ENCODE measurements at regions not wholly inside any gene's neighbourhood (a gene's known extent, or its start where the extent isn't known, plus 50 kb on each side); places are given as distances from the start of the nearest gene placed in this dataset.
"Not testable (repeated sequence)": the region's sequence is repeated elsewhere in the genome, so short reads cannot be mapped to it uniquely, and the experiment has no call there.

GRCh38 chr2:200174433-200175216, 131.9 kb upstream of the SPATS2L start:
- DNase-seq = no peak

DNA sequence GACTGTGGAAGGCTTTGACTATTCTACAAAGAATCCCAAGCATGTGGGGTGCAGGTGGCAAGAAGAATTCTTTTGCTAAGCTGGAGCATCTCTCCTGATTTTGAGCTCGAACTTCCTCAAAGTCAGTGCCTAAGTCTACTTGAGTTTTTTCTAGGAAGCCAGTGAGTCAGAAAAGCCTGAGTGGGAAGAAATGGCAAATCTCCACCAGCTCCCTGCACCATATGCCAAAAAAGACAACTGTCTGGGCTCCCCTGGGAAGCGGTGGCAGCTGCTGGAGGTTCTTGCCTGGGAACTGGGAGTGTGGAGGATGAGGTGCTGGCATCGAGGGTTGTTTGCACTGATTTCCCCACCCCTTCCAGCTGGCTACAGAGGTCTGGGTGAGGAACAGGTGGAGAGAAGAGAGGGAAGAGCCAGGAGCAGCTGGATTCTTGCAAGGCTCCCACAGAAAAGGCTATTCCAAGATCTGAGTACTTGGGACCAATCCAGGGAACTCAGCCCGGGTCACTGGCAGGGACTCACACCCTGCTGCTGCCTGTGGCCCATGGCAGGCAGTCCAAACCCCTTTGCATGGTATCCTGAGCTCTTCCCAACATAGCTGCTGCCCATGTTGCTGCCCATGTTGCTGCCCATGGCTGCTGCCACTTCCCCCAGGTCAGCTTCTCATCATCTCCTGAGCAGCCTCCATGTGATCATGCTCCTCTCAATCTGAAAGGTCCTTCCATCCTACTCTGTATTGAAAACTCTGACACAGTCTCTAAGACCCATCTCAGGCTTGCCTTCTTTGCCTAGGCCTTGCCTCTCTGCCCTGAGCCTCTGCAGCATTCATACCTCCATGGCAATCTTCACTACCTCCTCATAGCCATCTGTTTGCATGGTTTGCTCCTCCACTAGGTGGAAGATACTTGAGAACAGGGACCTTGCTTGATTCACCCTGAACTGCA, 128.3 kb upstream of the SPATS2L start:
- no peak for DNase-seq

DNA sequence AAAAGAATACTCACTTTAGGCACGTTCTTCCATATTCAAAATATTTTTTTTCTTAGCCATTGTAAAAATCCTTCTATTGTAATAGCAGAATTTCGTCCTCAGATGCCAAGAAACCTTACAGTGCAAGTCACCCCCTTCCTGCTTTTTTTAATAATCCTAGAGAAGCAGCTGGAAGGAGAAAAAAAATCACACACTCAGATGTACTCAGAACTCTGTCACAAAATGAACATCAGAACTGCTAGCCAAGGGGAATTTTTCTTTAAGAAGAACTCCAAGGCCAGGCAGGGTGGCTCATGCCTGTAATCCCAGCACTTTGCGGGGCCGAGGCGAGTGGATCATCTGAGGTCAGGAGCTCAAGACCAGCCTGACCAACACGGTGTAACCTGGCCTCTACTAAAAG, 127.3 kb upstream of the SPATS2L start:
- no peak for DNase-seq

DNA sequence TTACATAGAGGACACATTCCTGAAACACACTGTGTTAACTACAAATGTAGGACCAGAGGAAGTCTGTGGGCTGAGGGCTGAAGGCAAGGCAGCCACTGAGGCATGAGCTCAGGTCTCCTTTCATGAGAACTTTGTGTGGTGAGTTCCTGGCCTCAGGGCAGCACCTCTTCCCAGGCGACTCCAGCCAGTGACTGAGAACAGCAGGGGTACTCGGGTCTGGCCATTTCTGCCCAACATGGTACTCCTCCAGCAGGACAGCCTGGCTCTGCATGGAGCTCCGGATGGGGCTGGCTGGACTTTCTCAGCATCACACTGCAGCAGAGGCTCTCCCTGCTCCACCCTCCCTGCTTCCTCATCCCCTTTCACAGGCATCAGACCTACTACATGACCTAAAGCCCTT, 125.5 kb upstream of the SPATS2L start:
- no peak for DNase-seq

GRCh38 chr2:200181755-200182154, 124.7 kb upstream of the SPATS2L start:
- DNase-seq = no peak

DNA sequence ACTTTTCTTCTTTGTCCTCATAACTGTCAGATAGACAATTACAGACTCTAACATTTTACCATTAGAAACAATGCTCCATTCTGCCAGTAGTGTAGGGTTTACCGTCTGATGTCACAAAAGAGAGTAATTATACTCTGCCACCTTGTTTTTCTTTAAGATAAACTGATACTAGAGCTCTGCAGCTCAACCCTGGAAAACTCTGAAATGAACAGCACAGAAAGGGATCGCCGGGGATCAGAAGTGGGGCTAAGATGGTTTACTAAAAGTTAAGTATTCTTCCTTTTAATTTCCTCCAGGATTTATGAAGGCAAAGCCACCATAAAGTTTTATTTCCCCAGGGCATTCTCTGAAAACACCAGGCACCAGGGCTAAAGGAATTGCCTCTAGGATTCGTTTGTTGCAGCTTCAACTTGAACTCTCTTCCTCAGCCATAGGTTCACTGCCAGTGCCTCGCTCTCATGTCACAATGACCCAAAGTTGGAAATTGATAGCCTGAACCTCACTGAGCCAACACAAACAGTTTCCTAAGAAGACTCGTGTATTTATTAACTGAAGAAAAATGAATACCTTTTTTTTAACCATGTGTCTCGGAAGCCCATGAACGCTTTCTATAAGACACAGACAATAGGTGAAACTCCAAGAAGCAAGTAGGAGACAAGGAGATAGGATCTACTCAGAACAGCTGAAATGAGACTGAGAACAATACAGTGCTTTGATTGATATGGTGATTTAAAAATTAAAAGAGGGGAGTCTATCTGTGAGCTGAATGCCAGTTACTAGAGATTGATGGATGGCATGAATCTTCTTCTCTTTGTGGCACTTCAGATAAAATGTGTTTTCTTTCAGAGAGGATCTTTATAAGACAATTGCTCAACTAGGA, 121.5 kb upstream of the SPATS2L start:
- no peak for DNase-seq

DNA sequence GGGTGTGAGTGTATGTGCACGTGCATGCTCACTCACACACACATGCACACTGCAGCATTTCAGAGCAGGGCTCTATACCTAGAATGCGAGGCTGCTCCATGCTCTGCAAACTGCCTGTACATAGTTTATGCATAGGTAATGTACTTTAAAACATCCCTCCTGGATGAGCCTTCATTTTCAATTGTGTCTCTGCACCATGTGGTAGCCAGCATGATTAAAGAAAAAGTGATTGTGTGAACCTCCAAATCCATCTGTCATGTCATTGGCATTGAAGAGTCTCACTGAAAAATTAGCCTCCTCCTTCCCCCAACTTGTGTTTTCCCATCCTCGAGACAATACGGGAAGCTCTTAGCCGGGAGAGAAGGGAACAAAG, 120.9 kb upstream of the SPATS2L start:
- no peak for DNase-seq

DNA sequence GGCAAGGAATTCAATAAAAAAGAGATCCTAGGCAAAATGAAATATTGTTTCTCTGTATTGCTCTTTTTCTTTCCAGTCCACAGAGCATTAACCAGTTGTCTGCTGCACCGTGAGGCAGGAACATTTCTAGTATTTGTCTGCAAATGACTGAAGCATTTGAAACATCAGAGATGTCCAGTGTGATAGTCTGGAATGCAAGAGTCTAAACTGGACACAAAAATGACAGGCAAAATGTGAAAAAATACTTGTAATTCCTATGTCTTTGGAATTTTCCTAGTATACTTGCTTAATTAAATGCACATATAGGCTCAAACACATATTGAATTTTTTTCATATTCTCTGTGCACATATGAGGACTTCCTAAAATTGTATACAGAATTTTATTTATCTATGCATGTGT, 120.5 kb upstream of the SPATS2L start:
- no peak for DNase-seq

DNA sequence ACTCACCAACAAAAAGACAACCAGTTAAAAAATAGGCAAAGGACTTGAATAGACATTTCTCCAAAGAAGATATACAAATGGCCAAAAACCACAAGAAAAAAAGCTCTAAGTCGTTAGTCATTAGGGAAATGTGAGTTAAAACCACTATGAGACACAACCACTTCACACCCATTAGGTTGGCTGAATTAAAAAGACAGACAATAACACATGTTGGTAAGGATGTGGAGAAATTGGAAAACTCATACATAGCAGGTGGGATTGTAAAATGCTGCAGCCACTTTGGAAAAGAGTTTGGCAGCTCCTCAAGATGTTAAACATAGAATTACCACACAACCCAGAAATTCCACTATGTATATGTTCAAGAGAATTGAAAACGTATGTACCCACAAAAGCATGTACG, 117.6 kb upstream of the SPATS2L start:
- no peak for DNase-seq

DNA sequence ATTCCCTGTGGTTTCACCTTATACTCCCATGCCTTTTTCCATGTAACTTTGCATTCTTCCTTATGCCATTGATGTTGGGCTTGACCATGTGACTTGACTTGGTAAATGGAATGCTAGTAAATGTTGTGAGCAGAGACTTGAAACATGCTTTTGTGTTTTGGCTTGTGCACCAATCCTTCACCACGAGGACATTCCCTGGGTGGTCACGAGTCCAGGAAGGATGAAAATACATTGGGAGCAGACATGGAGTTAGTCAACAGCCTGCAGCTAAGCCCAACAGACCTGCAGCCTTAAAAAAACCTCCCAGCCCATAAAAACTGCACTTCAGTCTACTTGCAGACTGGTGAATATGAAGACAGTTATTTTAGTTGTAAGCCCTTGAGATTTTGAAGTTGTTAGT, 116.5 kb upstream of the SPATS2L start:
- DNase-seq = no peak

DNA sequence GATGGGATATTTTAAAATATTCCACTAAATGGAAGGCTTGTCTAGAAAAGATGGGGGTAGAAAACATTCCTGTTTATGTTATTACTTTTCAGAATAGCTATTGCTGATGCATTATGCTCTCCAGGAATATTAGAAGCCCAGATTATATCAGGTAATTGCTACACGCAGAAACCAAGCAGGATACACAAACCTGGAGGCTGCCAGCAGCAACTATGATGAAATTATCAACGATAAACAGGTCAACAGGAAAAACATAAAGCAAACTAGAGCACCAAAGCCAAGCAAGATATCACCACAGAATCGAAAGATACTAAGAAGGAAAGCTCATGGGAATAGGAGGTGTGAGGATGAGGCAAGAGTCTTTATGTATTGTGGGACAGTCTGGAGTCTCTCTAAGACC, 113.2 kb upstream of the SPATS2L start:
- DNase-seq = no peak

- DNase-seq = no peak
These were observed 112.7 kb upstream of the SPATS2L start for GRCh38 chr2:200193791-200194190.

DNA sequence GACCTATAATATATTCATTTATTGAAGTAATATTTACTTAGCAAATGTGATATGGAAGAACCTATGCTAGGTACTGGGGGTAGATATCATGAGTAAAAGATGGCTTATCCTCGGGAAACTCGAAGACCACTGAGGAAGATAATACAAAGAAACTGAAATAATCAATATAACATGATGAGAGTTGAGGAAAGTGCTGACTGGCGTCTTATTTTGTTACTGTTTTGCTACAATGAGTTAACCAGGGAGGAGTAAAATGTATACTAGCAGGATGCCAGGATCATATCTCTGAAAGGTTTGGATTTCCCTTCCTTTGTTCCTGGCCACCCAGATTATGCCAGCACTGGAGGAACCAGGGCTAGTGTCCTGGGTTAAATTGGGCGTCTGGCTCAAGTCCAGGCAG, 111.7 kb upstream of the SPATS2L start:
- no peak for DNase-seq

DNA sequence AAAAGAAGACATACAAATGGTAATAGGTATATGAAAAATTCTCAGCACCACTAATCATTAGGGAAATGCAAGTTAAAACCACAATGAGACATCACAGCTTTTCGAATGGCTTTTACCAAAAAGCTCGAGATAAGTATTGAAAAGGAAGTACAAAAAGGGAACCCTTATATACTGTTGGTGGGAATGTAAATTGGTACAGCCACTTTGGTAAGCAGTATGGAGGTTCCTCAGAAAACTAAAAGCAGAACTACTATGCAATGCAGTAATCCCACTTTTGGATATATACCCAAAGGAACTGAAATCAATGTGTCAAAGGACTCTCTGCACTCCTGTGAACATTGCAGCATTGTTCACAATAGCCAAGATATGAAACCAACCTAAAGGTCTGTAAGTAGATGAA, 107.5 kb upstream of the SPATS2L start:
- no peak for DNase-seq

DNA sequence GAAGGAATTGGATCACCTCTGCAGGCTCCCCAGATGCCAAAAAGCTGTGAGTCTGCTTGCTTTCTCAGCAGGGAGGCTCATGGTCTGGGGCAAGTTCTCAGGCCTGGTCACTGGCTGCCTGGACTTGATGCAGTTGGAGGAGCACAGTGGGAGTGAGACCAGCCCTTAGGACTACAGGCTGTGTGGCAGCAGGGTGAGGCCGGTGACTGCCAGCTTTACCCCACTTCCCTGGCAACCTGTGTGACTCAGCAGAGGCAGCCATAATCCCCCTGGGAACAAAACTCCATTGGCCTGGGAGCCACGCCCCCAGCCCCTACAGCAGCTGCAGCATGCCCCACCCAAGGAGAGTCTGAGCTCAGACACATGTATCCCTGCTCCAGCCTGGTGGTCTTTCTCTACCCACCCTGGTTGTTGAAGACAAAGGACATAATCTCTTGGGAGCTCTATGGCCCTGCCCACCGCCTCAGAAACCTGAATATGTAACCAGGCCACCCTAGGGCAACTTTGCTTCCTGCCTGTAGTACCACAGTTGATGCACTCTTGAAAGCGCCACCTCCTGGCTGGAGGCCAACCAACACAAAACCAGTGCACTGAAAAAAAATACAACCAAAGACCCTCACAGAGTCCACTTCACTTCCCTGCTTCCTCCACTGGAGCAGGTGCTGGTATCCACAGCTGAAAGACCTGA, 106.8 kb upstream of the SPATS2L start:
- peak; percentile 83 for DNase-seq

GRCh38 chr2:200201839-200202238, 104.7 kb upstream of the SPATS2L start:
- not testable (repeated sequence) for DNase-seq

DNA sequence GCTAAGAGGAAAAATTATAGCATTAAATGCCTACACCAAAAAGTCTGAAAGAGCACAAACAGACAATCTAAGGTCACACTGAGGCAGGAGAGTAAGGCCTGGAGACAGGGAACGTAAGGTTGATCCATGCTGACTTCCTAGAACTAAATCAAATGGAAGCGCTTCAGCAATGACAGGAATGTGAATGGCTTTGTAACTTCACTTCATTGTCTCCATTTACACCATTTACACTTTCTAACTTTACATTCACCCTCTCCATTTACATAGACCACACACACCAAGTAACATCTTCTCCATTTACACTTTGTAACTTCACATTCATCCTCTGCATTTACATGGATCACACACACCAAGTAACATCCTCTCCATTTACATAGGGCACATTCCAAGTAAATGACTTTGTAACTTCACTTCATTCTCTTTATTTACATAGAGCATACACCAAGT, 103.1 kb upstream of the SPATS2L start:
- no peak for DNase-seq

DNA sequence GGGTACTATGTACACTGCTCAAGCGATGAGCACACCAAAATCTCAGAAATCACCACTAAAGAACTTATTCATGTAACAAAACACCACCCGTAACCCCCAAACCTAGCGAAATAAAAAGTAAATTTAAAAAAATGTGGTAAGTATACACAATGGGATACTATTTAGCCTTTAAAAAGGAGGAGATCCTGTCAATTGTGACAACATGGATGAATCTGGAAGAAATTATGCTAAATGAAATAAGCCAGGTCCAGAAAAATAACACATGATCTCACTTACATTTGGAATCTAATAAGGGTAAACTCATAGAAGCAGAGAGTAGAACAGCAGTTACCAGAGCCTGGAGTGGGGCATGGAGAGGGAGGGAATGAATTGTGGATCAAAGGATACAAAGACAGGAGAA, 98.5 kb upstream of the SPATS2L start:
- no peak for DNase-seq

GRCh38 chr2:200209030-200209429, 97.5 kb upstream of the SPATS2L start:
- no peak for DNase-seq

DNA sequence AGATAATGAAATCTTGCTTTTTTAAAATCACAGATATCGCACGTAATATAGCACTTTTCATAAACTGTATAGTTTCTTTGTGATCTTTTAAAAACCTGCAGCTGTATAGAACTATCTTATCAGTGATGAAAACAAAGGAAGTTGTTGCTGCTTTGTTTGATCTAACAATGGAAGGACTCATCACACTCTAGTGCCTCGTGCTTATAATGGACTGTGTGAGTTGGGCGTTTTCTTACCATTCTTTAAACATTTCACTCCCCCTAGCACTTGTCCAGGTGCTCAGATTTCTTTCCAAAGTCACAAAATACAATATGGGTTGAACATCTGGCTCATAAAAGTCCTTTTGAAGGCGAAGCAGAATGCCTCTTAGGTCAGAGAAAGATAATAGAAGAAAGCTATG, 94.8 kb upstream of the SPATS2L start:
- no peak for DNase-seq

GRCh38 chr2:200212862-200213425, 93.5 kb upstream of the SPATS2L start:
- no peak for DNase-seq

DNA sequence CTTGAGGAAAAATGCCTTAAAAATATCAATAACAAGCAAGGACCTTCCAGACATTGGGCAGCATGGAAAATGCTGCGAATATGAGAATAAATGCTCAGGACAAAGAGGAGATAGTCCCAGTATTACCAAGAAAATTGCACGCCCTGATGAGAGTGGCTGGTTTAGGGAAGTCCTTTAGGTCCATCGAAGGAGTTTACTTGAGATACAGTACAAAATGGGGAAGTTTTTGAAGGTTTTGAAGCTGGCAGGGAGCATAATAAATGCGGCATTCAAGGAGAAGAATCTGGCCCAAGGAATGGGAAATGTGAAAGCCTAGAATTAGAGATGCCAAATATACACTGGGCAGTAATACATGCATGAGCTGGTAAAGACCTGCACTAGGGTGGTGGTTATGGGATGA, 90.2 kb upstream of the SPATS2L start:
- no peak for DNase-seq
